RPMI7951 (cell line): ENCODE measurements at regions not wholly inside any gene's neighbourhood (a gene's known extent, or its start where the extent isn't known, plus 50 kb on each side); places are given as distances from the start of the nearest gene placed in this dataset.
"Not testable (repeated sequence)": the region's sequence is repeated elsewhere in the genome, so short reads cannot be mapped to it uniquely, and the experiment has no call there.

Experiments used
- DNase-seq: peaks from one replicate; pipeline ENCODE4 v3.0.0-alpha.2; 2012; ENCODE audit warnings: low read depth

DNA sequence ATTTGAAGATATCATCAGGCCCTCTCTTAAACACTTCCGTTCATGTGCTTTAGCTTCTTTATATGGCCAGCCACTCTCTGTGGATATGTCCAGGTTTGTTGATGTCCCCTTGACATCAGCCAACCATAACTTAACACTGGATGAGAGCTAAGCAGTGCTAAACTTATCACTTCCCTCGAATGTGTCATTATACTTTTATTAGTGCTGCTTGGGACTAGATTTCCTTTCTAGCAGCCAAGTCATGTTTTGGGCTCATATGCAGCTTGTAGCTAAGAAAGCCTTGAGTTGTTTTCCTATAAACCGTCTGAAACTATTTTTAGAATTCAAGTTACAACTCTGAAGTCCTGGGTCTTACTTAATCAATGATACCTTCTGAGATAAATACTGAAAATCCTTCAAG, 144.8 kb upstream of the TNP1 start:
- DNase-seq = no peak

DNA sequence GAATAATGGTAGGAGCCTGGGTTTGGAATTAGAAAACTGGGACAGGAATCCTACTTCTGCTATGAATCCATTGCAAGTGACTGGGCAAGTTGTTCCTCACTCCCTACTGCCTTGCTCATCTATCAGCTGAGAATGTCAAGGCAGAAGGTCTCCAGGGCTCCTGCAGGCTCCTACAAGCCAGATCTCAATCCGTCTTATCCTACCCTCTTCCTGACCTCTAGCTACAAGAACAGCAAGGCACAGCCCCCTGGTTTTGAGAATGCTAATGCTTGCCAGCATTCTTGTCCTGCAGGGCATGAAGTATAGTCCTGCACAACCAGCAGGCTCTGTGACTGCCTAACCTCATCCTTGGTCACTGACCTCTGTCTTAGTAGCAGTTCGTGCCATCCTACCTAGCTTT, 141.9 kb upstream of the TNP1 start:
- no peak for DNase-seq

DNA sequence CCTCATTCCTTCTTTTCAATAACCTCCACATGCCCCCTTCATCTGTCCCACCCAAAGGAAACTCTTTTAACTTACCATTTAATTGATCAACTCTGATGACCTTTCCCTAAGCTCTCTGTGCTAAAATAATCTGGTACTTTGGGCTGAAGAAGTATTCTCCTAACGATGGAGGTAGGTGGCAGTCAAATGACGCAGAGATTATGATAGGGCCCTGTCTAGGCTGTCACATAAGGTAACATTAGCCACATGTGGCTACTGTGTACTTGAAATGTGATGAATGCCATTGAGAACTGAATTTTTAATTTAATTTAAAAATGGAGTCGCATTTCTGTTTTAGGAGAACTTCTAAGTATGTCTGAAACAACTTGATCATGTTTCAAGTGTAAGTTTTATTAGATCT, 140.5 kb upstream of the TNP1 start:
- no peak for DNase-seq

DNA sequence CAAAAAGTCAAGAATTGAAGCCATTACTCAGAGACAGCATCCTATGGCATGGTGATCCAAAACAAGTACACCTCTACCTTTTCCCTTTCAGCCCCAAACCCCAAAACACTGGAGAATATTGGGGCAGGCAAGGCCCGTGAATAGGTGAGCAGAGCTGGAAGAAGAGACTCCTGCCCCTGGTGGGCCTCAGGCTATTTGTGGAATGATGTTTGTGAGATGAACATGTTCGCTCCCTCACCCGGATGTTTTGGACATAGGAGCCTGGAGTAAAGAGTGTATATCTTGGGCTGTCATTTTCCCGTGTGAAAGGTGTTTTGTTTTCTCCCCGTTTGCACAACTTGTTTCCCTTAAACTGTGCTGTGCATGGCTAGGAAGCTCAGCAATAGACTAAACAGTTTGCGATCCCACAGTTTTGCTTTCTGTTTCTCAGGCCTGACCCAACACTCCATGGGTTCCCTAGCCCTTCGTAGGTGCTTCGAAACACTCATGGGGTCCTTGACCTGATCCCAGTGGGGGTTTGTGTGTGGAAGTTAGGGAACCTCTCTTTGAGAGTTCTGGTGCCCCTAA, 136.5 kb upstream of the TNP1 start:
- no peak for DNase-seq

DNA sequence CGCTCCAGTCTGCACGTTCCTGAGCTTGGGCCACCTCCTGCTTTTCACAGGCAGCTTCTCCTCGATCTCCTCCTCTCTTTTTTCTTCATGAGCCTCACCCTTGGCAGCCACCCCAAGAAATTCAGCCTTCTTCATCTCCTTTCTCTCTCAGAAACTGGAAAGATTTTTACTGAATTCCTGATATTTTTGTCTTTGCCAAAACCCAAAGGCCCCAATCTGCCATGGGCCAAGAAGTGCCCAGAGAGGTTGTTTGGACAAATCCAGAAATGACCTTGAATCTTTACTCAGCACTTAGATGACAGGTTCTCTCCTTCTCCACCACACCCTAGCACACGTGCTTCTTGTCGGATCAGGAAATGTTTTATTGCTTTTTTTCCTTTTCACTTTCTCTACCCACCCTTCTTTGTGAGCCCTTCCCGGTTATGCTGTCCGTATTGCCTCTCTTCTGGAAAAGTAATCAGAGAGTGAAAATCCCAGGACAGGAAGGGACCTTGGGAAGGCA, 134.5 kb upstream of the TNP1 start:
- no peak for DNase-seq

DNA sequence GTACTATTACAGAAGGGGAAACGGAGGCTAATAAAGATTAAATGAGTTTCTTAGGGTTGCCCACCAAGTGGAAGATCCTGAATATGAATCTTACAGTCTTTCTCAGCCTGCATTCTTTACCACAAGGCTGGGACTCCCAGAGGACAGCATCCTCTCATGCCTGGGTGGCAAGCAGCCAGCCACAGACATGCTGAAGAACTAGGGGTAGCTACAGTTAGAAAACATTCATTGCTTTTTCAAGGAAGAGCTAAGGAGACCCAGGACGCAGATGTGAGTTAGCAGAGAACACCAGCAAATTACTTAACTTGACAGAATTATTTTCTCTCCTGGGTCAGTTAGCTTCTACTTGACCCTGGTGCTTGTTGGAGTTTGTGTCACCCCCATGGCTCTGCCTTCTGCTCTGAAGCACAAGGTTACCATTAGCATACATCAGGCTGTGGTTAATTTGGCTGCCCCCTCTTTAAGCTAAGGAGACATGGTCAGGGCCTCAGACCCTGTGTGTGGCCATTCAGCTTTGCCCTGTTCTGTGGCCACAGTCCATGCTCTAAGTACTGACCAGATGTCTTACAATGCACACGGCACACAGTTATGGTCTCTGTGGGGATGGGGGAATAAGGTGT, 132.3 kb upstream of the TNP1 start:
- DNase-seq = no peak

DNA sequence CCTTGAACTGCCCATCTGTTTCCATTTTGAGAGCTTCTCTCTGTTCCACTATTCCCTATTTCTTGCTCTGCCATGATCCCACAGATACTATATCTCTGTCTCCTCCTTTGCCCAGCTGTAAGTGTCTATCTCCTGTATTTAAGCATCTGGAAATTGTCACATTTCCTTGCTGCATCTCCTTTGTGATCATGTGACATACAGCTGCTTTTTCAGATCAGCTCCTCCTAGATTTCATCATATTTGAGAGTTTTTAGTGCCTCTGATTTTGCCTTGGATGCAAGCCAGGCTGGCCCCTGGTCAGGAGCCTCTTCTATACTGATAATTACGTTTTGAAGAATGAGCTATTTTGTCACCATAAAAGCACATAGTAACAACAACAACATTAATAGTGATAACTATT, 131.7 kb upstream of the TNP1 start:
- DNase-seq = no peak

DNA sequence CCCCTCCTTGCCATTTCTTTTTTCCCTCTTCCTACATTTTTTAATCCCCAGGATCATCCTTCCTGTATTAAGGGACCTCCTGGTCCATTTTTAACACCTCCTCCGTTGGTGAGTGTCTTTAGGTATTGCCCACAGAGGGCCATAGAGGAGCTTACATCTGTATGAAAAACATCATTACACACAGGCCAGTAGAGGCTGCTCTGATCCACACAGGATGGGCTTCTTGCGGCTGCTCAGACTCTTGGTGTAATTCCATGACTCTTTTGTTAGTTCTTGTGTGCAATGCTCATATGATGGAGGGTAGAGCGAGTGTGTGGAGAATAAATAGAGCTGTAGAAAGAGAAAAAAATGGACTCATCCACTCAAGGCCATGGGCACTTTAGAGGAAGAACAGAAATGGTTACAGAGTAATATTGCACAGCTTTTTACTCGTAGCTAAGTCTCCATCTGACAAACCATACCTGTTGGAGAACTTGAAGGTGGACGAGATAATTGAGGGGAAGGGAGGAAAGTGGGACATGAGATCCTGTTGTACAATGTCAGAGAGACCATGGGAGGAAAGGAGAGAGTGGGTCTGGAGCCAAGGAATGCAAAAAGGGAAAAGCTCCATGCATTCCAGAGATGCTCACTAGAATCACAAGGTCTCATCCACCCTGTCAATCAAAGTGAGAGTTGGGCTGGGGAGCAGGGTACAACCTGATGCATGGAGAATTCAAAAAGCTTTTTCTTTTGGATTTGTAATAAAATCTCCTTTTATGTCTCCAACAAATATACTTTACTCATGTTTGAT, 129.7 kb upstream of the TNP1 start:
- DNase-seq = peak; percentile 49

DNA sequence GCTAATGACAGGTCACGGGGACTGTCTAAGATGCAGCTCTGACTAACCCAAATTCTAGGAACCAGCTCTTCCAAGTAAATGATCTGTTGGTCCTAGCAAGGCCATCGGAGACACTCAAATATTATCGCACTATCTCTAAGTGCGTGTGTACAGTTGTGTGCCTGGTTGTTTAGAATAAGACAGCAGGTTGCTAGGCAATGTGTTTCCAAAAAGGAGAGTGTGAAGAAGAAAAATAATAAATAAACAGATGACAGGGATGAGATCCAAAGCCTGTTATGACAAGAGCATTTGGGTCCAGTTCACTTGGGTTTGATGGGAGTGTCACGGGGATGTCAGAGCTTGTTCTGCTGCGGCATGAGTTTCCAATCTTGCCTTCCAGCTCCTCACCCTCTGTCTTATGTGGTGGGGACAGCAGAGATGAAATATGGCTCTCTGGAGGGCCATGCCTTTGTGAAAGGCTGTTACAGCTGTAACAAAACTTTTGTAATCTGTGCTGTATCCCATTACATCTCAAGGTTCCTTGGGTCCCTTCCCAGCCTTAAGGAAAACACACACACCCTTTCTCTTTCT, 127.5 kb upstream of the TNP1 start:
- no peak for DNase-seq

DNA sequence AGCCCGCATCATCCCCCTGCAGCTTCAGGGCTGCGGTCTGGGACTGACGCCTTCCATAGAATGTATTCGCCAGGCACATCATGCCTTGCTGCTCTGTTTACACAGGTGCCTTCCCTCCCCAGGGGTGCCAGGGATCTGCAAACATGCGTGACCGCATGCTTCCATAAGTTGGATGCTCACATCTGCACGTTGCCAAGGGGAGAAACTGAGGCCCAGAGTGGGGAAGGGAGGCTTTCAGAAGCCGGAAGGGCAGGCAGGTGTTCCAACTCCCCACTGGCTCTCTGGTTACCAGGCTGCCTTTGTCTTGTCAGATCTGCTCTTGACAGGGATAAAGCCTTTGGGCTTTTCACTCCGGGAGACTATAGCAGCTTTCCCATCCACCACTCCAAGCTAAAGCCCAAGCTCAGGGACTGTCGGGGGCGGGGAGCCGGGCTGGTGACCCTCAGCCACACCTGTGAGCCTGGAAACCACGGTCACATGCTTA, 125.8 kb upstream of the TNP1 start:
- DNase-seq = no peak

DNA sequence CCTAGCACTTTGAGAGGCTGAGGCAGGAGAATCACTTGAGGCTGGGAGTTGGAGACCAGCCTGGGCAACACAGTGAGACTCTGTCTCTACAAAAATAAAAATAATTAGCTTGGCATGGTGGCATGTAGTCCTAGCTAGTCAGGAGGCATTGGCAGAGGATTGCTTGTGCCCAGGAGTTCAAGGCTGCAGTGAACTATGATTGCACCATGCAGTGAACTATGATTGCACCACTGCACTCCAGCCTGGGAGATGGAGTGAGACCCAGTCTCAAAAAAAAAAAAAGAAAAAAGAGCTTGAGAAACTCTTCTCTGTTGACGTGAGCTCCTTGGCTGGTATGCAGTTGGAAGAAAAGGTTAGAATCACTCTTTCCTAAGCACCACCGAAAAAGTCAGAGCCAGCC, 125.1 kb upstream of the TNP1 start:
- no peak for DNase-seq

DNA sequence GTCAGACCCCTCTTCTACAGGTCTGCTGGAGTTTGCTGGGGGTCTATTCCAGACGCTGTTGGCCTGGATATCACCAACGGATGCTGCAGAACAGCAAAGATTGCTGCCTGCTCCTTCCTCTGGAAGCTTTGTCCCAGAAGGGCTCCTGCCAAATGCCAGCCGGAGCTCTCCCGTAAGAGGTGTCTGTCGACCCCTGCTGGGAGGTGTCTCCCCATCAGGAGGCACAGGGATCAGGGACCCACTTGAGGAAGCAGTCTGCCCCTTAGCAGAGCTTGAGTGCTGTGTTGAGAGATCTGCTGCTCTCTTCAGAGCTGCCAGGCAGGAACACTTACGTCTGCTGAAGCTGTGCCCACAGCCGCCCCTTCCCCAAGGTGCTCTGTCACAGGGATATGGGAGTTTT, 122.1 kb upstream of the TNP1 start:
- DNase-seq = not testable (repeated sequence)

DNA sequence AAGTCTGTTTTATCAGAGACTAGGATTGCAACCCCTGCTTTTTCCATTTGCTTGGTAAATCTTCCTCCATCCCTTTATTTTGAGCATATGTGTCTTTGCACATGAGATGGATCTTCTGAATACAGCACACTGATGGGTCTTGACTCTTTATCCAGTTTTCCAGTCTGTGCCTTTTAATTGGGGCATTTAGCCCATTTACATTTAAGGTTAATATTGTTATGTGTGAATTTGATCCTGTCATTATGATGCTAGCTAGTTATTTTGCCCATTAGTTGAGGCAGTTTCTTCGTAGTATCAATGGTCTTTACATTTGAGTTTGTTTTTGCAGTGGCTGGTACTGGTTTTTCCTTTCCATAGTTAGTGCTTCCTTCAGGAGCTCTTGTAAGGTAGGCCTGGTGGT, 120.6 kb upstream of the TNP1 start:
- DNase-seq = not testable (repeated sequence)

DNA sequence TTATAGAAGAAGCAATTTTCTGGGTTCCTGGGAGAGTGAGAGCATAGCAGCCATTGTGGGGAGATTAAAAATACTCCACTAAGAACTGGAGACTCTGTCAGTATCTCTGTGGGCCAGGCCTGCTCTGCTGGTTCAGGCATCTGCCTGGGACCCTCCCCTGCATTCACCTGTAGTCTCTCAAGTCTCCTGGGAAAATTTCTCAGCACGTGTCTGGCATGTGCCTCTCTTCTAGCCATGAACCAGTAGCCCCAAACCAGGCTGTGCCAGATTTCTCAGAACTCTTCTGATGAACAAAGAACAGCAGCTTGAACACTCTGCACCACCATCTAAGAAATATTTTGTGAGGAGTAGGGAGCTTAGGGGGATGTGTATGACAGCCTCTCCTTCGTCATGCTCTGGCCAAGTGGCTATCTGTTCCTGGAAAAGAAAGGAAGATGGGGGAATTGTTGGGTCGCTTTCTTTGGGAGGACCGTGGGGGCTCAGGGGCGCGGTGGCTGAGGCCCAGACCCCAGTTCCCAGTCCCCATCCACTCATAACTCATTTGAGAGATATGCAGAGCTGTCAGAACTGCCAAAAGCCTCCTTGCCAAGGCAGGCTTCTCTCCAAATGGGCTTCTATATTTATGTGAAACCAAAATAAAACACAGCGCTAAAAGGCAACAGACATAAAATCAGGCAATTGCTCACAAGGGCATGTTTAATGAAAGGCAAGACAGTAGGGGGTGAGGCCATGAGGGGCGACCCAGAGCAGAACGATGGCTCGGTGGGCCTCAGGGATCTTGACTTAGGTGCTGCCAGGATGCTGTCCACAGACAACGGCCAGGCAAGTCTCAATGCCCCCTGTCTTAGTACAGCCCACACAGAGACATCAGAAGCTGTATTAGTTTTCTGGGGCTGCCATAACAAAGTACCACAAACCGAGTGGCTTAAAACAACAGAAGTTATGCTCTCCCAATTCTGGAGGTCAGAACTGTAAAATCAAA, 114.7 kb upstream of the TNP1 start:
- no peak for DNase-seq

DNA sequence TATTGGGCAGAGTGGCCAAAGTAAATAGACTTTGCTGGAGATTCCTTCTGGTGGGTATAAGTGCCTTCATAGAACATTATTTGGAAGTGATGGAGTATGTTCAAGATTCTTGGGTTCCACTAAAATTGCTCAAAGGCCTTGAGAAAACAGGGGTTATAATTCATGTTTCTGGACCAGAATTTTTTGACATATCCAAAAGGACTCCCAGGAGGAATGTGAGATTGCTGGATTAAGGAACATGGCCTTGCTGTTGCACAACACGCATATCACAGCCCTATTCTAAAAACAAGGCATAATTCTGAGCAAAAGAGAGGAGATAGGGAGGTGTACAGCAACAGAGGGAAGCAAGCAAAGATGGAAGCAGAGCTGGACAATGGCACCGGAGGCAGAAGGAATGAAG, 111.7 kb upstream of the TNP1 start:
- DNase-seq = no peak

DNA sequence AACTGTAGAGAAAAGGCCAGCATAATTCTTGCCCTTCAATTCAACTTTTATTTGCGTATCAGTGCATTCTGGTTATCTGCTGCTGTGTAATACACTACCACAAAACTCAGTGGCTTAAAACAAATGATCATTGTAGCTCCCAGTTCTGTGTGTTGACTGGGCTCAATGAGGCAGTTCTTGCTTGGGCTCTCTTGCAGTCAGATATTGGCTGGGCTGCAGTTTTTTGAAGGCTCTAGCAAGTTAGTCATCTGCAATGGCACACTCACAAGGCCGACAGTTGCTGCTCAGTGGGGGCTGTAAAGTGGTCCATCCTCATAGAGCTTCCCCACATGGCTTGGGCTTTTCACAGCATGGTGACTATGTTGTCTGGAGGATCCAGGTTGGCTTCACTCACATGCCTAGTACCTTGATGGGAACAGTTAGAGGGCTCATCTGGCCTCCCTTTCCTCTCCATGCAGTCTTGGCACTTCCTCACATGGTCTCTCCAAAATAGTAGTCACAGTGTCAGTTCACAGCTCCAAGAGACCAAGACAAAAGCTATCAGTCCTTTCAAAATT, 110.6 kb upstream of the TNP1 start:
- DNase-seq = no peak

DNA sequence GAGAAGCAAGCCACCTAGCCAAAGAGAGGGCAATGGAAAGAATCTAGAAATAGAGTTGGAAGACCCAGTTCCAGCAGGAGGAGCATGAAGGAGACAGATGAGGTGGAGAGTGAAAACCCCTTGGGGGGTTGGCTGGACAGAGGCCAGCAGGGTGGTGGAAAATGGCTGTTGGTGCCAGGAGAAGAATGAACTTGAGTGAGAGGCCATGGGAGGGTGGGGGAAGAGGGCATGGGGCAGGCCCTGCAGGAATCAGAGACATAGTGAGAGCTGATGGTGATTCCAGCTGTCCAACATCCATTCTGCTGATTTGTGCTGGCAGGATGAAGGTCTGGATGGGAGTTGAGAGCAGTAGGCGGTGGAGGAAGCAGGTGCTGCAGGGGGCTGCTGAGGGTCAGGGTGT, 108.0 kb upstream of the TNP1 start:
- no peak for DNase-seq

DNA sequence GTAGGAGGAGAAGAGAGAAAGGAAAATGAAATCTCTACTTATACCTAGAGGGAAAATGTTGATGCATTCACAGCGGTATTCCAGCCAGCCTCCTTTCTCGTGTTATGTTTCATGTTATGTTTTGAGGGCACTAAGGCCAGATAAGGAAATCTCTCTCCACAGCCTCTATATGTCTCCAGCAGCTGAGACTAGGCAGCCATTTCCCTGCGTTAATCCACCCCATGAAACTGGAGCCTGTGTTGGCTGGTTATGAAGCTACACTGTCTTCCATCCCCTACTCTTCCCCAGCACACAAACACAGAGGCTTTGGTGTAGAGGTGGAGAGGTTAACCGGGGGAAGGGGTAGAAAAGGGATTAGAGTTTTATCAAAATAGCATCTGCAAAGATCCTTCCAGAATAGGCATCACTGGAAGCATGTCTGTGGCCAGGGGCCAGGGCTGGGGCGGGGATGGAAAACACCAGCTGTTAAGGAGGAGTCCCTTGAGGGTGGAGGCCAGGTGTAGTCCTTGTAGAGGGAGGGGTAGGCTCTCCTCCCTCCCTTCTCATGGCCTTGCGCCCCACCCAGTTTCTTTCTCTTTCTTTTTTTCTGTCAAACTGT, 100.9 kb upstream of the TNP1 start:
- DNase-seq = no peak

DNA sequence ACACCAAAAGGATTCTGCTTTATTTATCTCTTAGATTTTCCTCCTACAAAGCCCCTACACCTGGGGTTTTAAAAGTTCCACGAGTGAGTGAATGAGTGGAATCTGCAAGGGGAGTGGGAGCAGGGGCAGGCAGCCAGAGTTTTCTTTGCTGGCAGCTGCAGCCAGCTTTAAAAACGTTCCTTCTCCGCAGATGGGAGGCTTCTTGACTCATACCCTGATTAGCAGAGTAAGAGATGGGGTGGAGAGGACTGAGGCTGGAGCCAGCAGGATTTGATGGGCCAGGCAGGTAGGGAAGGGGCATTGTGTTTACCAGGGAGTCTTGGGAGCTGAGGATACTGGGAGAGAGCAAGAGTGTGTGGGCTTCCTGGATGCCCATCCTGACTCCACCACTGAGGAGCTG, 99.6 kb upstream of the TNP1 start:
- DNase-seq = no peak

DNA sequence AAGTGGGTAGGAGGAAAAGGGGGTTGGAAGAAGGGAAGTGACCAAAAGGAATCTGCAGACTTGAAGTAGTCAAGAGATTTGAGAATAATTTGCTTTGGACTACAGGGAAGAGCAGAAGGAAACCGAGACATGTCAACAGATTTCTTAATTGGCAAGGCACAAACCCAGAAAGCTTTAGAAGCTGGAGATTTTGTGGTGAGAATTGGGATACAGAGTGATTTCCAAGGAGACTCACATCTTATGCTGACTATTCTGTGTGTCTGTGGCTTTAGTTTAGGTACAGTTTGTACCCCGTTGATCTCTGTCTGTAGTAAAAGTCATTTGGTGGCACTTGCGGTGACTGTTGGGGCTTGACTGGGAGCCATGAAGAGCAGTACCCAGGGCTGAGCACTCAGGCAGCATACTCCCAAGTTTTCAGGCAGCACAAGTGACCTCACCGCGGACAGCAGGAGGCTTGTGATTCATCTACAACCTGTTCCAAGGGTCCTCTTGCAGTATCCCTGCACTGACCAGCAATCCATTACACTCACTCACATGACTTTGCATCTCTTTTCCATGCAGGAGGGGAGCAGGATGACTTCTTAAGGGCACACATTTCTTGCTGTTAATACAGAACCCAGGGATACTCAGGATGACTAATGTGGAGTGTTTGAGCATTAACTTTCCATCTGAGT, 97.1 kb upstream of the TNP1 start:
- no peak for DNase-seq
